GM18861 (cell line): ENCODE measurements at regions not wholly inside any gene's neighbourhood (a gene's known extent, or its start where the extent isn't known, plus 50 kb on each side); places are given as distances from the start of the nearest gene placed in this dataset.
"Not testable (repeated sequence)": the region's sequence is repeated elsewhere in the genome, so short reads cannot be mapped to it uniquely, and the experiment has no call there.

Source experiments
- ATAC-seq: cut with Tn5 transposase; IDR thresholded peaks from one replicate; pipeline ENCODE4 v1.9.1; 2021; ENCODE audit not compliant: unreplicated experiment

DNA sequence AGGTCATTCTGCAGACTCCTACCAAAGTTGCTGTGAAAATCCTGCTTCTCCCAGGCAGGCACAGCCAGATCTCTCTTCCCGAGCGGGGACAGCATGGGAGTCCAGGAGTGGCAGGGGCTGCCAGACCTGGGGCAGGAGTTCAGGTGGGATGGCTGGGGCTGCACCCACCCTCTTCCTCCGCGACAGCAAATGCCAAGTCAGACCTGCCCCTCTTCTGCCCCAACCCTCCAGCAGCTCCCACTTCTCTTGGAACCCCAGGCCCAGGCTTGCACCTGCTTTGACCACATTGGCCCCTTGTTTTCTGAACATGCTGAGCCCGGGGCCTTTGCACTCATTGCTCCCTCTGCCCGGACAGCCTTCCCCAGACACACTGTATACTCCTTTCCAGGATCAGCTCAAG is 288.2 kb upstream of the HS6ST1 start:
- ATAC-seq, result no peak

GRCh38 chr2:128607440-128607839 is 288.8 kb upstream of the HS6ST1 start:
- ATAC-seq, result no peak

DNA sequence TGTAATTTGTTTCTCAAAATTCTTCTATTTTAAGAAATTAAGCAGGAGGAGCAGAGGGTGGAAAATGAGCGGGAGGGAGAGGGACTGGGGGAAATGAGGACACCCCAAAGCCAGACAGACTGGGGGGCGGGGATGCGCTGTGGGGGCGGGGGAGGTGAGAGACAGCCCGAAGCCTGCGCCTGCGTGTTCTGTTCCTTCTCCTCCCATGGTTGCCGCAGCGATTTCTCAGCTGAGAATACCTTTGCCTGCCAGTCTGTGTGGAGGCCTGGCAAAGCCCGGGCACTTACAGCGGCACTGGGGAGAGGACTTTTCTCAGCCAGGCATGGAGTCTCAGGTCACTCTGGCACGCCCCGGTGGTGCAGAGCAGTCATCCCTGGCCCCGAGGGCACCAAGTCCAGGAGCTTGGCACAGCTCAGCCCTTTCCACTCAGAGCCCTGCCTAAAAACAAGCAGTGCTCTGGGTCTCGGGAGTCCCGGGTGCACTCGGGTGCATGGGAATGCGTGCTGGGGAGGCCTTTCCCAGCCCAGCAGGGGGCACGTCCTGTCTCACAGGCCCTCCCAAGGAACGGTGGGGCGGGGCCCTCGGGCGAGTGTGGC is 289.3 kb upstream of the HS6ST1 start:
- ATAC-seq, result no peak

GRCh38 chr2:128608921-128609880 is 290.5 kb upstream of the HS6ST1 start:
- no peak for ATAC-seq

DNA sequence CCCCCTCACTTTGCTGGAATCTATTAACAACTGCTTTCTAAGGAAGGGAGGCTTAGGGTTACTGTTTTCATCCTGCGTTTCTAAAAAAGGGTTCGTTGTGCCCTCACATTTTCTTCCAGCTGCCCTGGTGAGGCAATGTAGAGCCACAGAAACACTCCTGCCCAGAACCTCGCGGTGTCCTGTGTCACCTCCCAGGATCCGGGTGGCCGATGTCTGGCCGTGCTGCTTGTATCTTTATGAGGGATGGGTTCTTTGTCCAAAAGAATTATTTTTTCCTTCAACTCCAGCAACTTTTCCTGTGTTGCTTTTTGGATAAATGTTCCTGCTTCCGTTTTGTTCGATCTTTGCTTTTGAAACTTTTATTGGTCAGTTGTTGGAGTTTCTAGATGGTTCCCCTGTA is 291.8 kb upstream of the HS6ST1 start:
- ATAC-seq, result no peak

DNA sequence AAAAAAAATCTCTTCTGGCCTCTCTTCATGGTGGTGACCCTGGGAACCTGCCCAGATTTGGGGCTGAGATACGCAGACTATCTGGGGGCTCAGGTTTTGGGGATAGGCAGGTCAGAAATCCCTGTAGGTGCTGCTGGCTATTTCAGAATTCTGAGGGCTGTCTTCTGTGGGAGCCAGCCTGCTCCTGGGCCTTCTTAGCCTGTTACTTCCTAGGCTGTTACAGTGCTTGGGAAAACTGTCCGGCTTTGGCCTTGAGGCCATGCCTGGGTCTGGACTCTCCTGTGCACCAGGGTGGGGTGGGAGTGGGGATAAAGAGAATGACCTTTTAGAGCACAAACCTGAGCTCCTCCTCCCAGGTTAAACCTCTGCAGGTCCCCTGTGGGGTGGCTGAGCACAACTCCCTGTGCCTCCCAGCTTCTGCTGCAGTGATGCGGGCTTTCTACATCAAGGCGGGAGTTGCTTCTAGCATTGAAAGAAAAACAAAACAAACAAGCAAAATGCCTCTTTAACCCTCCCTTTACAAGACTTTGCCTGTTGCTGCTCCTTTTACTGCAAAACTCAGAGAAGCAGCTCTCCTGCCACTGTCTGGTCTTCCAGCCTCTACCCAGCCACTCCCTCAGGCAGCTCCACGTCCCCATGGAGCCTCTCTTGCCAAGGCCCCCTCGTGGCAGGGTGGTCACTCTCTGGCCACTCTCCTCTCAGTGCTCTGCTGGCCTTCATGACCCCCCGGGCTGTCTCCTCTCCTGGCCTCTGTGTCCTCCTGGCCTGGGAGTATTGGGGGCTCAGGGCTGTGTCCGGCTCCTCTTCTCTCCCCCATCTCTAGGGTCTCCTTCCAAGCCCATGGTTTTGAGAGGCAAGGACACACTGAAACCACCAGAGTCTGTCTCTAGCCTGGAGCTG is 293.0 kb upstream of the HS6ST1 start:
- ATAC-seq, result no peak

DNA sequence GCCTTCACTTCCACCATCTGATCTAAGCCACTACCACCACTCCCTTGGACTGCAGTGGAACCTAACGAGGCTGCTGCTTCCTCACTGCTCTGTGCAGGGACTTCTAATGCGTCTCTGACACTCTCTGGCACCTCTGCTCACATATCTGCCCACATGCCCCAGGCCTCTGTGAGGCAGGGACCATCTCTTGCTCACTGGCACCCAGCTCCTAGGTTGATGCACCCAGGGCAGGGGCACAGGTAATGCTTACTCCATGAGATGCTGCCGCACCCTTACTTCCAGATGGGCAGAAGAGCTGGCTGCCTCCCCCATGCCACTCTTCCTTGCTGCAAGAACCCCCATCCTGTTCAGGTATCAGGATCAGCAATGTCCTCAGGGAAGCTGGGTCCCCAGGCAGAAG is 294.0 kb upstream of the HS6ST1 start:
- no peak for ATAC-seq

DNA sequence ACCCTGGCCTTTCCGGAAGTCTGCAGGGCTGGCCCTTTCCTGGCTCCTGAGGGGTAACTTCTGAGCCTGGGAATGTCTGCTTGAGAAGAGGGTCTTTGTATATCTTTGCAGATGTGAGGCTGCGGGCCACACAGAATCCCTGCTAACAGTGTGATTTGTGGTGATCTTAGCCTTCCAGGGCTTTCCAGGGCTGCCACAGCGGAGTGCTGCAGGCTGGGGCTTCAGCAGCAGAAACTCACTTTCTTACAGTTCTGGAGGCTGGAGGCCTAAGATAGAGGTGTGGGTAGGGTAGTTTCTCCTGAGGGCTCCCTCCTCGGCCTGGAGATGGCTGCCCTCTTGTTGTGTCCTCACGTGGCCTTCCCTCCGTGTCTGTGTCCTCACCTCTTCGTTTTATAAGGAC is 294.7 kb upstream of the HS6ST1 start:
- ATAC-seq, result no peak

DNA sequence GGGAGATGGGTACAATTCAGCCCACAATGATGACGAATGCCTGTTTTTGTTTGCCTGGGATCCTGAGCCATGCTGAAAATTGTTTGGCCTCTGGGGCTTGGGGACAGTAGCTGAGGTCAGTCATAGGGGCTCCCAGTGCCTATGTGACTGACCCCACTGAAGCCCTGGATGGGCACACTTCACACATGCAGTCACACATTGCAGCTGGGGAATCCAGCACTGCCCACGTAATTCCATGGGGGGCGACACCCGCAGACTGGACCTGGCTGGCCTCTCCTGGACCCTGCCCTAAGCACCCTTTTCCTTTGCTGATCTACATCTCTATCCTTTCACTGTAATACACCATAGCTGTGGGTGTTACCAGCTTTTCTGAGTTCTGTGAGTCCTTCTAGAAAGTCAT is 295.2 kb upstream of the HS6ST1 start:
- ATAC-seq, result no peak

DNA sequence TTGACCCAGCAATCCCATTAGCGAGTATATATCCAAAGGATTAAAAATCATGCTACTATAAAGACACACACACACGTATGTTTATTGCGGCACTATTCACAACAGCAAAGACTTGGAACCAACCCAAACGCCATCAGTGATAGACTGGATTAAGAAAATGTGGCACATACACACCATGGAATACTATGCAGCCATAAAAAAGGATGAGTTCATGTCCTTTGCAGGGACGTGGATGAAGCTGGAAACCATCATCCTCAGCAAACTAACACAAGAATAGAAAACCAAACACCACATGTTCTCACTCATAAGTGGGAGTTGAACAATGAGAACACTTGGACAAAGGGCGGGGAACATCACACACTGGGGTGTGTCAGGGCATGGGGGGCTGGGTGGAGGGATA is 296.2 kb upstream of the HS6ST1 start:
- not testable (repeated sequence) for ATAC-seq

- ATAC-seq, result no peak
These were observed 296.9 kb upstream of the HS6ST1 start for GRCh38 chr2:128615571-128615970.

DNA sequence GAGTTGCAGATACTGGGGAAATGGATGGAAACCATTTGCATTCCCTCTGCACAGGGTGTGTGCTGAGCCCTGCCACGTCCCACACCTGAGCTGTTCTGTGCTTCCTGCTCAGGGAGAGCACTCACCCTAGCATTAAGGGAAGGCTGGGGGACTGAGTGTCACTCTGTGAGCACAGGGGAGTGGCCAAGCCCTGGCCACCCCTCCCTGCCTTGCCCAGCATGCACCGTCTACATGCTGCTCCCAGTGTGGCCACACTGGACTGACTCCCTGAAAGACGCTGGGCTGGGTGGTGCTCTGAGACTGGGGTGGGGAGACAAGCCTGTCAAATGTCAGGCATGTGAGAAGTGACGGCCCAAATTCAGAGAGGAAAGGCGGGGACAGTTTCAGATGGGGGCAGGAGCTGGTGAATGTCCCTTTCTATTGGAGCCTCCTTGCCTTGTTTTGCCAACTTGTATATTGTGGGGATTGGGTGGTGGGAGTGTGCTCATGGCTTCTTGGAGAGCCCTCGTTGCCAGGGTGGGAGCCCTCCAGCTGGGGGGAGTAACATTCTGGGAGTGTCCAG is 298.4 kb upstream of the HS6ST1 start:
- ATAC-seq, result no peak

DNA sequence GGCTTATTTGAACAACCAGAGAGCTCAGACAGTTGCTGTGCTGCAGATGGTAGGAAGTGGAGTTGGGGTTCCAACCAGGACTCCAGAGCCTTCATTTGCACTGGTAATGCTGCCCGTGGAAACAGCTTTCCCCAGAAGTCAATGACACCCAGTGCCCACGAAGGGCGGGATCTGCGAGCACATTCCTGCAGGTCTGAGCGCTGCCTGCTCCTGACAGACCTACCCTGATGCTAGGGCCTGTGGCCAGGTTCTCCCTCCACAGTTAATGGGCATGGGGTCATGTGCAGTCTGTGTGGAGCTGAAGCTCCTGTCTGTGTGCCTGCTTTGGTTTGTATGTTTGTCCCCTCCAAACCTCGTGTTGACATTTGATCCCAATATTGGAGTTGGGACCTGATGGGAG is 299.0 kb upstream of the HS6ST1 start:
- ATAC-seq, result no peak

DNA sequence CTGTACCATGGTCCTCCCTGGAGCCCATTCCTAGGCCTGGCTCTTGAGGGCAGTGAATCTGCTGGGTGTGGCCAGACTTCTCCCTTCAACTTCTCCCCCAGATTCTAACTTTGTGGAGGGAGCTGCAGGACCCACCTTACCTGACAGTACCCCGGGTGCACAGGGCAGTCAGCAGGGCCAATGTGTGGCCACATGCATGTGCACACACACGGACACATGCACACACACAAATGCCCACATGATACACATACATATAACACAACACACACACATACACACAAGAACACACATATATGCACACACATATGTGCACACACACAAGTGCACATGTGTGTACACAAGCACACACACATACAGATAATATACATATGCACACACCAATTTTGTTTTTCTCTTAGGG is 300.0 kb upstream of the HS6ST1 start:
- ATAC-seq, result no peak

DNA sequence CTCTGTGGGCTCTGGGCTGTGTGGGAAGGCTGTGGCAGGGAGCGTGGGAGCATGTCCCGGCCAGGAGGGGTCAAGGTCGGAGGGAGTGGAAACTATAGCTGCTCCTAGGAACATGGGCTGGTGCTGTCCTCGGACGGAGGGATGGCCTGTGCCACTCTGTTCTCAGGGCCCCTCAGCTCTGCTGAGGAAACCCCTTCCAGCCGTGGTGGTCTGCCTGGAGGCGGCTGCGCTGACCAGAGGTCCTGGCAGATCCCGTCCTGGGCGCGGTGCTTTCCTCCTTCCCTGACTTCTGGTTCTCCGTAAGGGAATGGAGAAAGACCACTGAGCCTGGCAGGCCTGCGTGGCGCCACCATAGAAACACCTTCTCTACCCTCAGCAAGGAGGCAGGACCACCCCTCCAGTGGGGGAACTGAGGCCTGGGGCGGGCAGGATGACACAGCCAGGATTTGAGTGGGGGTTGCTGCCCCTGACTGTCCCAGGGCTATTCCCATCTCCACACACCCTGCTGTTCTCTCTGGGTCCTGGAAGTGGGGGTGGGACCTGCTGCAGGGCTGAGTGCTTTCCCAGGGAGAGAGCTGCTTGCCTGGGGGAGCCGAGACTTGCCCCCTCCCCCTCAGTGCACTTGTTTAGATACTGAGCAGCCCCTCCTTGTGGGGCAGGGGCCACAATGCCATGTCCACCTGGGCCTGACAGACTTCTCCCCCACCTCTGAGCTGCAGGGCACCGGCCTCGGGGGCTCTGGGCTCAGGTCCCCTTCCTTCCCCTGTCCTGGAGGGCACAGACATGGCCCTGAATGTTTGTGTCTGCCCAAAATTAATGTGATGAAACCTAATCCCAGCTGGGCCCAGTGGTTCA is 301.0 kb upstream of the HS6ST1 start:
- no peak for ATAC-seq

- no peak for ATAC-seq
These were observed 302.4 kb upstream of the HS6ST1 start for GRCh38 chr2:128621074-128621473.

GRCh38 chr2:128622371-128622770 is 303.7 kb upstream of the HS6ST1 start:
- ATAC-seq, result no peak

GRCh38 chr2:128622955-128623620 is 304.4 kb upstream of the HS6ST1 start:
- no peak for ATAC-seq
